HepG2 (cell line): ENCODE measurements at regions not wholly inside any gene's neighbourhood (a gene's known extent, or its start where the extent isn't known, plus 50 kb on each side); places are given as distances from the start of the nearest gene placed in this dataset.

ENCODE experiments used
- ATAC-seq: fragments of 200-7000 bp; cut with Tn5 transposase; 3 replicates; pipeline ENCODE4 v1.9.1; 2020; ENCODE audit warnings: mild to moderate bottlenecking, moderate library complexity
- BruUV-seq: library from RNA; stranded (reverse); fragments of 400-500 nt; replicated peaks from 2 replicates; lab custom pipeline; 2021; lab: Mats Ljungman, UMichigan
- CTCF ChIA-PET: fragments of 300-600 bp; formaldehyde crosslinking; extraction: SDS; loops from one replicate; lab custom pipeline; 2021; ENCODE audit warnings: low total read pairs, inconsistent platforms, low intra/inter-chr PET ratio; lab: Yijun Ruan, JAX
- POLR2A ChIA-PET: fragments of 350-600 bp; sonication (Branson Sonifier 250); formaldehyde crosslinking; loops from one replicate; lab custom pipeline; 2020; ENCODE audit warnings: antibody characterized with exemption, inconsistent platforms; lab: Yijun Ruan, JAX
- DNase-seq: peaks from one replicate; pipeline ENCODE4 v3.0.0-alpha.2; 2015; ENCODE audit warnings: low spot score
- FAIRE-seq: peaks from 3 replicates; lab custom pipeline; 2011; peaks lifted over from hg19 to GRCh38; lab: Jason Lieb, UNC
- H2AFZ ChIP-seq: one replicate; pipeline ENCODE4 v1.6.1; 2011; ENCODE audit warnings: low read length, inconsistent platforms
- H3K27ac ChIP-seq: fragments of 300-600 bp; 3 replicates; pipeline ENCODE4 v1.8.0; 2011; ENCODE audit warnings: mixed run types, mild to moderate bottlenecking, mixed read lengths, low read length, inconsistent platforms; ENCODE audit not compliant: insufficient read depth; ENCODE audit errors: extremely low read length
- H3K27me3 ChIP-seq, 2 experiments: fragments of 200-600 bp in 1 of 2; 2 replicates in 1 of 2; 3 replicates in 1 of 2; pipeline versions ENCODE4 v1.6.0 to v1.8.0; 2011; ENCODE audit warnings: low read length in 2 of 2, mild to moderate bottlenecking in 2 of 2, moderate library complexity in 2 of 2, inconsistent platforms in 1 of 2; ENCODE audit not compliant: insufficient read depth in 2 of 2, control insufficient read depth in 1 of 2
- H3K36me3 ChIP-seq, 2 experiments: fragments of 200-600 bp in 1 of 2; replicated peaks in 1 of 2; 2 replicates in 1 of 2; 3 replicates in 1 of 2; pipeline versions ENCODE4 v1.5.1 to v1.8.0; 2011; ENCODE audit warnings: low read length in 2 of 2, inconsistent platforms in 1 of 2; ENCODE audit not compliant: insufficient read depth in 2 of 2, control insufficient read depth in 1 of 2
- H3K4me1 ChIP-seq: 2 replicates; pipeline ENCODE4 v1.5.1; 2012; ENCODE audit warnings: low read length, inconsistent platforms; ENCODE audit not compliant: insufficient read depth
- H3K4me2 ChIP-seq: 2 replicates; pipeline ENCODE4 v1.6.0; 2011; ENCODE audit warnings: low read depth, low read length, inconsistent platforms
- H3K4me3 ChIP-seq, 3 experiments: fragments of 200-600 bp in 1 of 3; sonication (generic), shearing (Covaris generic) in 1 of 3; replicated peaks in 1 of 3; 2 replicates each; pipeline ENCODE4 v1.5.1; 2011 to 2016; ENCODE audit warnings: low read length in 3 of 3, inconsistent platforms in 2 of 3, low read depth in 2 of 3, mild to moderate bottlenecking in 2 of 3, control low read depth in 1 of 3, mixed read lengths in 1 of 3; ENCODE audit not compliant: insufficient read depth in 1 of 3
- H3K79me2 ChIP-seq: one replicate; pipeline ENCODE4 v1.6.1; 2011; ENCODE audit warnings: low read length, inconsistent platforms; ENCODE audit not compliant: insufficient read depth
- H3K9ac ChIP-seq: 2 replicates; pipeline ENCODE4 v1.6.0; 2011; ENCODE audit warnings: mild to moderate bottlenecking, low read depth, low read length, inconsistent platforms; ENCODE audit not compliant: insufficient read depth
- H3K9me3 ChIP-seq: 2 replicates; pipeline ENCODE4 v1.5.1; 2012; ENCODE audit warnings: mild to moderate bottlenecking, low read length
- H4K20me1 ChIP-seq: 2 replicates; pipeline ENCODE4 v1.6.0; 2011; ENCODE audit warnings: inconsistent platforms, mild to moderate bottlenecking, low read length, moderate library complexity; ENCODE audit not compliant: insufficient read depth
- ATM ChIP-seq: fragments of 450-650 bp; IDR thresholded peaks from 2 replicates; pipeline ENCODE4 v1.7.1; 2017; ENCODE audit warnings: mild to moderate bottlenecking, borderline replicate concordance
- CEBPB ChIP-seq: IDR thresholded peaks from 2 replicates; pipeline ENCODE4 v1.6.1; 2011; ENCODE audit warnings: low read depth, low read length, improper control_type of control experiment, borderline replicate concordance
- GATAD2A ChIP-seq: IDR thresholded peaks from 2 replicates; pipeline ENCODE4 v1.6.1; 2016
- NFE2L2 ChIP-seq: fragments of 150-350 bp; IDR thresholded peaks from 2 replicates; pipeline ENCODE4 v1.6.1; 2014; ENCODE audit warnings: low read length
- RBM39 ChIP-seq: fragments of 200-400 bp; formaldehyde crosslinking; IDR thresholded peaks from one replicate; pipeline ENCODE4 v1.6.1; 2018; ENCODE audit warnings: antibody characterized with exemption, mild to moderate bottlenecking, low read depth, low read length; ENCODE audit not compliant: poor library complexity, severe bottlenecking
- TCF7 ChIP-seq: sonication (generic); IDR thresholded peaks from 2 replicates; pipeline ENCODE4 v1.6.1; 2016; ENCODE audit warnings: antibody characterized with exemption, low read depth
- ZNF136 ChIP-seq: sonication (generic); formaldehyde crosslinking; IDR thresholded peaks from 2 replicates; pipeline ENCODE4 v1.8.1; 2022; ENCODE audit warnings: low read depth, mild to moderate bottlenecking, moderate library complexity, missing genetic modification reagents
- ZNF138 ChIP-seq: sonication (generic); formaldehyde crosslinking; IDR thresholded peaks from 2 replicates; pipeline ENCODE4 v1.5.0; 2020; ENCODE audit warnings: mild to moderate bottlenecking, low read depth, missing genetic modification reagents
- ZNF484 ChIP-seq: sonication (generic); formaldehyde crosslinking; IDR thresholded peaks from 2 replicates; pipeline ENCODE4 v1.5.1; 2020; ENCODE audit warnings: mild to moderate bottlenecking, low read depth, missing genetic modification reagents, borderline replicate concordance
- ZNF761 ChIP-seq: sonication (generic); formaldehyde crosslinking; conservative IDR thresholded peaks from 2 replicates; pipeline ENCODE4 v1.4.0; 2020; ENCODE audit warnings: mild to moderate bottlenecking, missing genetic modification reagents
- ZNF768 ChIP-seq: sonication (generic); formaldehyde crosslinking; IDR thresholded peaks from 2 replicates; pipeline ENCODE4 v1.4.0; 2020; ENCODE audit warnings: missing genetic modification reagents
- ZNF780A ChIP-seq: sonication (generic); formaldehyde crosslinking; IDR thresholded peaks from 2 replicates; pipeline ENCODE4 v1.8.0; 2022; ENCODE audit warnings: mild to moderate bottlenecking, missing genetic modification reagents, moderate library complexity
- WGBS: methylation state at CpG from one replicate; pipeline ENCODE4 v1.1.6; 2017; ENCODE audit warnings: low lambda C conversion rate; 5-methylcytosine and 5-hydroxymethylcytosine counted together
- in situ Hi-C: cut with HindIII; loops from 2 replicates; pipeline ENCODE4 v1.10.0; 2017; ENCODE audit warnings: low pct_unique_long_range_greater_than_20kb; ENCODE audit not compliant: extremely low pct_ligation_motif_present
- intact Hi-C: fragments of 100-400 bp; cut with micrococcal nuclease; formaldehyde crosslinking; loops from one replicate; pipeline ENCODE4 v1.10.0; 2022; ENCODE audit not compliant: unreplicated experiment
- TF ChIP-seq, protein P1 (sequence below): sonication (generic); formaldehyde crosslinking; IDR thresholded peaks from 2 replicates; pipeline ENCODE4 v1.8.0; 2022; ENCODE audit warnings: mild to moderate bottlenecking, missing genetic modification reagents
- TF ChIP-seq, protein P2 (sequence below): sonication (generic); formaldehyde crosslinking; IDR thresholded peaks from 2 replicates; pipeline ENCODE4 v1.4.0; 2020; ENCODE audit warnings: missing genetic modification reagents
- TF ChIP-seq, protein P3 (sequence below): sonication (generic); formaldehyde crosslinking; IDR thresholded peaks from 2 replicates; pipeline ENCODE4 v1.4.0; 2020; ENCODE audit warnings: missing genetic modification reagents
- TF ChIP-seq, protein P4 (sequence below): sonication (generic); formaldehyde crosslinking; IDR thresholded peaks from 2 replicates; pipeline ENCODE4 v1.8.1; 2023; ENCODE audit warnings: mild to moderate bottlenecking, missing genetic modification reagents, borderline replicate concordance
- TF ChIP-seq, protein P5 (sequence below): sonication (generic); formaldehyde crosslinking; IDR thresholded peaks from 2 replicates; pipeline ENCODE4 v1.9.0; 2021; ENCODE audit warnings: missing genetic modification reagents, borderline replicate concordance
- TF ChIP-seq, protein P6 (sequence below): sonication (generic); formaldehyde crosslinking; IDR thresholded peaks from 2 replicates; pipeline ENCODE4 v1.5.0; 2020; ENCODE audit warnings: missing genetic modification reagents

DNA sequence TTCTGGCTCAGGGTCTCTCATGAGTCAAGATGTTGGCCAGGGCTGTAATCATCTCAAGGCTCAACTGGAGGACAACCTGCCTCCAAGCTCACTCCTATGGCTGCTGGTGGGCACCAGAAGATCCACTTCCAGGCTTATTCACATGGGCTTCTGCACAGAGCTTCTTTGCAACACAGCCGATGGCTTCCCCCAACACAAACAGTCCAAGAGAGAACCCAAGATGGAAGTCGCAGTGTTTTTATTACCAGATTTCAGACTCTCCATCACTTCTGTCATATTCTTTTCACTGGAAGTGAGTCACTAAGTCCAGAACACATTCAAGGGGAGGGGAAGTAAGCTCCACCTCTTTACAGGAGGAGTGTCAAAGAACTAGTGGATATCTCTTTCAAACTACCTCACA is 75.5 kb downstream of the CD164 start:
- H3K36me3 ChIP-seq = no peaks in the 10 kb centered on the region
- no peaks in the 10 kb centered on the region for H4K20me1 ChIP-seq
- H2AFZ ChIP-seq = no peak overlapping the region
- intact Hi-C loops = no loop called here
- CTCF ChIA-PET = no interaction called here
- H3K79me2 ChIP-seq = no peaks in the 10 kb centered on the region
- DNase-seq = no peak
- WGBS = 100% methylated on average over 1 of the region's 2 CpGs
- H3K9me3 ChIP-seq = no peaks in the 10 kb centered on the region
- no peak overlapping the region for H3K27ac ChIP-seq
- no peak overlapping the region for H3K4me2 ChIP-seq
- FAIRE-seq = no peak
- in situ Hi-C loops = no loop called here
- no TSS peak for BruUV-seq
- H3K4me3 ChIP-seq = no peak overlapping the region
- no peaks in the 10 kb centered on the region for H3K4me1 ChIP-seq
- H3K9ac ChIP-seq = no peak overlapping the region
- no peak for ATAC-seq
- H3K27me3 ChIP-seq = no peaks in the 10 kb centered on the region; a peak in 1 of 5 replicates
- POLR2A ChIA-PET = no interaction called here
- TF ChIP-seq ZNF780A (no peak), ZNF768 (CRISPR knock-in tag) (no peak), GATAD2A (no peak), ZNF136 (CRISPR knock-in tag) (no peak), ZNF138 (CRISPR knock-in tag) (no peak), ZNF484 (CRISPR knock-in tag) (no peak), TCF7 (no peak), ZNF761 (CRISPR knock-in tag) (no peak), ATM (no peak), NFE2L2 (no peak), RBM39 (no peak), CEBPB (no peak)
- TF ChIP-seq, protein P1, sequence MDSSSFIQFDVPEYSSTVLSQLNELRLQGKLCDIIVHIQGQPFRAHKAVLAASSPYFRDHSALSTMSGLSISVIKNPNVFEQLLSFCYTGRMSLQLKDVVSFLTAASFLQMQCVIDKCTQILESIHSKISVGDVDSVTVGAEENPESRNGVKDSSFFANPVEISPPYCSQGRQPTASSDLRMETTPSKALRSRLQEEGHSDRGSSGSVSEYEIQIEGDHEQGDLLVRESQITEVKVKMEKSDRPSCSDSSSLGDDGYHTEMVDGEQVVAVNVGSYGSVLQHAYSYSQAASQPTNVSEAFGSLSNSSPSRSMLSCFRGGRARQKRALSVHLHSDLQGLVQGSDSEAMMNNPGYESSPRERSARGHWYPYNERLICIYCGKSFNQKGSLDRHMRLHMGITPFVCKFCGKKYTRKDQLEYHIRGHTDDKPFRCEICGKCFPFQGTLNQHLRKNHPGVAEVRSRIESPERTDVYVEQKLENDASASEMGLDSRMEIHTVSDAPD (CRISPR knock-in tag) = no peak
- TF ChIP-seq, protein P2, sequence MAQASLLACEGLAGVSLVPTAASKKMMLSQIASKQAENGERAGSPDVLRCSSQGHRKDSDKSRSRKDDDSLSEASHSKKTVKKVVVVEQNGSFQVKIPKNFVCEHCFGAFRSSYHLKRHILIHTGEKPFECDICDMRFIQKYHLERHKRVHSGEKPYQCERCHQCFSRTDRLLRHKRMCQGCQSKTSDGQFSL = no peak
- TF ChIP-seq, protein P3, sequence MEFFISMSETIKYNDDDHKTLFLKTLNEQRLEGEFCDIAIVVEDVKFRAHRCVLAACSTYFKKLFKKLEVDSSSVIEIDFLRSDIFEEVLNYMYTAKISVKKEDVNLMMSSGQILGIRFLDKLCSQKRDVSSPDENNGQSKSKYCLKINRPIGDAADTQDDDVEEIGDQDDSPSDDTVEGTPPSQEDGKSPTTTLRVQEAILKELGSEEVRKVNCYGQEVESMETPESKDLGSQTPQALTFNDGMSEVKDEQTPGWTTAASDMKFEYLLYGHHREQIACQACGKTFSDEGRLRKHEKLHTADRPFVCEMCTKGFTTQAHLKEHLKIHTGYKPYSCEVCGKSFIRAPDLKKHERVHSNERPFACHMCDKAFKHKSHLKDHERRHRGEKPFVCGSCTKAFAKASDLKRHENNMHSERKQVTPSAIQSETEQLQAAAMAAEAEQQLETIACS (CRISPR knock-in tag) = no peak
- TF ChIP-seq, protein P4, sequence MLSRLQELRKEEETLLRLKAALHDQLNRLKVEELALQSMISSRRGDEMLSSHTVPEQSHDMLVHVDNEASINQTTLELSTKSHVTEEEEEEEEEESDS = no peak
- TF ChIP-seq, protein P5, sequence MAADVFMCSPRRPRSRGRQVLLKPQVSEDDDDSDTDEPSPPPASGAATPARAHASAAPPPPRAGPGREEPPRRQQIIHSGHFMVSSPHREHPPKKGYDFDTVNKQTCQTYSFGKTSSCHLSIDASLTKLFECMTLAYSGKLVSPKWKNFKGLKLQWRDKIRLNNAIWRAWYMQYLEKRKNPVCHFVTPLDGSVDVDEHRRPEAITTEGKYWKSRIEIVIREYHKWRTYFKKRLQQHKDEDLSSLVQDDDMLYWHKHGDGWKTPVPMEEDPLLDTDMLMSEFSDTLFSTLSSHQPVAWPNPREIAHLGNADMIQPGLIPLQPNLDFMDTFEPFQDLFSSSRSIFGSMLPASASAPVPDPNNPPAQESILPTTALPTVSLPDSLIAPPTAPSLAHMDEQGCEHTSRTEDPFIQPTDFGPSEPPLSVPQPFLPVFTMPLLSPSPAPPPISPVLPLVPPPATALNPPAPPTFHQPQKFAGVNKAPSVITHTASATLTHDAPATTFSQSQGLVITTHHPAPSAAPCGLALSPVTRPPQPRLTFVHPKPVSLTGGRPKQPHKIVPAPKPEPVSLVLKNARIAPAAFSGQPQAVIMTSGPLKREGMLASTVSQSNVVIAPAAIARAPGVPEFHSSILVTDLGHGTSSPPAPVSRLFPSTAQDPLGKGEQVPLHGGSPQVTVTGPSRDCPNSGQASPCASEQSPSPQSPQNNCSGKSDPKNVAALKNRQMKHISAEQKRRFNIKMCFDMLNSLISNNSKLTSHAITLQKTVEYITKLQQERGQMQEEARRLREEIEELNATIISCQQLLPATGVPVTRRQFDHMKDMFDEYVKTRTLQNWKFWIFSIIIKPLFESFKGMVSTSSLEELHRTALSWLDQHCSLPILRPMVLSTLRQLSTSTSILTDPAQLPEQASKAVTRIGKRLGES = no peak
- TF ChIP-seq, protein P6, sequence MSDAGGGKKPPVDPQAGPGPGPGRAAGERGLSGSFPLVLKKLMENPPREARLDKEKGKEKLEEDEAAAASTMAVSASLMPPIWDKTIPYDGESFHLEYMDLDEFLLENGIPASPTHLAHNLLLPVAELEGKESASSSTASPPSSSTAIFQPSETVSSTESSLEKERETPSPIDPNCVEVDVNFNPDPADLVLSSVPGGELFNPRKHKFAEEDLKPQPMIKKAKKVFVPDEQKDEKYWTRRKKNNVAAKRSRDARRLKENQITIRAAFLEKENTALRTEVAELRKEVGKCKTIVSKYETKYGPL (CRISPR knock-in tag) = no peak
